Bronchial epithelial cell (primary cell): ENCODE measurements at regions not wholly inside any gene's neighbourhood (a gene's known extent, or its start where the extent isn't known, plus 50 kb on each side); places are given as distances from the start of the nearest gene placed in this dataset.

Source experiments
- DNase-seq: peaks from one replicate; pipeline ENCODE4 v3.0.0-alpha.2; 2010; ENCODE audit warnings: low read depth
- FAIRE-seq: peaks from 2 replicates; lab custom pipeline; 2011; peaks lifted over from hg19 to GRCh38; lab: Jason Lieb, UNC
- H3K27me3 ChIP-seq: 2 replicates; pipeline ENCODE4 v1.5.1; 2011; ENCODE audit warnings: low read length; ENCODE audit not compliant: control insufficient read depth, insufficient read depth
- H3K36me3 ChIP-seq: 2 replicates; pipeline ENCODE4 v1.5.1; 2011; ENCODE audit warnings: low read length; ENCODE audit not compliant: control insufficient read depth, insufficient read depth
- H3K4me3 ChIP-seq: 2 replicates; pipeline ENCODE4 v1.5.1; 2011; ENCODE audit warnings: mild to moderate bottlenecking, low read depth, low read length, control low read depth
- TF ChIP-seq, protein P1 (sequence below): IDR thresholded peaks from 2 replicates; pipeline ENCODE4 v1.5.1; 2011; ENCODE audit warnings: mild to moderate bottlenecking, moderate library complexity, low read length, control low read depth, inconsistent platforms; ENCODE audit not compliant: insufficient read depth, severe bottlenecking

GRCh38 chr12:77273898-77274297, 208.5 kb upstream of the E2F7 start:
- TF ChIP-seq, protein P1, sequence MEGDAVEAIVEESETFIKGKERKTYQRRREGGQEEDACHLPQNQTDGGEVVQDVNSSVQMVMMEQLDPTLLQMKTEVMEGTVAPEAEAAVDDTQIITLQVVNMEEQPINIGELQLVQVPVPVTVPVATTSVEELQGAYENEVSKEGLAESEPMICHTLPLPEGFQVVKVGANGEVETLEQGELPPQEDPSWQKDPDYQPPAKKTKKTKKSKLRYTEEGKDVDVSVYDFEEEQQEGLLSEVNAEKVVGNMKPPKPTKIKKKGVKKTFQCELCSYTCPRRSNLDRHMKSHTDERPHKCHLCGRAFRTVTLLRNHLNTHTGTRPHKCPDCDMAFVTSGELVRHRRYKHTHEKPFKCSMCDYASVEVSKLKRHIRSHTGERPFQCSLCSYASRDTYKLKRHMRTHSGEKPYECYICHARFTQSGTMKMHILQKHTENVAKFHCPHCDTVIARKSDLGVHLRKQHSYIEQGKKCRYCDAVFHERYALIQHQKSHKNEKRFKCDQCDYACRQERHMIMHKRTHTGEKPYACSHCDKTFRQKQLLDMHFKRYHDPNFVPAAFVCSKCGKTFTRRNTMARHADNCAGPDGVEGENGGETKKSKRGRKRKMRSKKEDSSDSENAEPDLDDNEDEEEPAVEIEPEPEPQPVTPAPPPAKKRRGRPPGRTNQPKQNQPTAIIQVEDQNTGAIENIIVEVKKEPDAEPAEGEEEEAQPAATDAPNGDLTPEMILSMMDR, result no peak
- Histone ChIP-seq H3K4me3 (no peak overlapping the region), H3K27me3 (no peaks in the 10 kb centered on the region), H3K36me3 (no peaks in the 10 kb centered on the region)
- FAIRE-seq, result no peak
- no peak for DNase-seq

- Histone ChIP-seq H3K27me3 (no peaks in the 10 kb centered on the region), H3K36me3 (no peaks in the 10 kb centered on the region), H3K4me3 (no peak overlapping the region)
- TF ChIP-seq, protein P1, result no peak
- DNase-seq (no peak), FAIRE-seq (no peak)
Measured at GRCh38 chr12:77256956-77257355, 191.6 kb upstream of the E2F7 start.

DNA sequence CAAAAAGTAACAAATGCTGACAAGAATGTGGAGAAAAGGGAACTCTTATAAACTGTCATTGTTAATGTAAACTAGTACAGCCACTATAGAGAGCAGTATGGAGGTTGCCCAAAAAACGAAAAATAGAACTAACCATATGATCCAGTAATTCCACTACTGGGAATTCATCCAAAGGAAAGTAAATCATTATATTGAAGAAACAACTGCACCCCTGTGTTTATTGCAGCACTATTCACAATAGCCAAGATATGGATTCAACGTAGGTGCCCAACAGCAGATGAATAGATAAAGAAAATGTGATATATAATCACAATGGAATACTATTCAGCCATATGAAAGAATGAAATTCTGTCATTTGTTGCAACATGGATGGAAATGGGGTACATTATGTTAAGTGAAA, 188.0 kb upstream of the E2F7 start:
- Histone ChIP-seq H3K4me3 (no peak overlapping the region), H3K36me3 (no peaks in the 10 kb centered on the region), H3K27me3 (peaks cover 2% of the 10 kb centered on the region)
- FAIRE-seq, result no peak
- DNase-seq, result no peak
- TF ChIP-seq, protein P1, result no peak

DNA sequence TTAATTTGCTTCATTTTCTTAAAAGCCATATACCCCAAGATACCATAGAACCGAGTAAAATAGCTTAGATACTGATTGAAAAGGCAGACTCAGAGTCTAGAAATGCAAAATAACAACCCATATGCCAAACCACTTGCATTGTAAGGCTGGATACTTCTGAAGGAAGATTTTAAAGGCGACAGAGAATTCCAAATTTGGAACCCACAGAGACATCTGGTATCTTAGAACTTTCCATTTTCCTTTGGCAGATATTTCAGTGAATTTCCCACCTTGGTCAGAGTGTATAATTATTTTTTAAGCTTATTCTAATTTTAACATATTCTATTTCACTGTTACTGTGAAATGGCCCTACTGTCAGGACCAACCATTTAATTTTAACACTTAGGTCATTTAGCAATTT, 186.4 kb upstream of the E2F7 start:
- DNase-seq (no peak), FAIRE-seq (no peak)
- peaks cover 2% of the 10 kb centered on the region for H3K27me3 ChIP-seq
- H3K36me3 ChIP-seq, result no peaks in the 10 kb centered on the region
- H3K4me3 ChIP-seq, result no peak overlapping the region
- TF ChIP-seq, protein P1, result no peak

DNA sequence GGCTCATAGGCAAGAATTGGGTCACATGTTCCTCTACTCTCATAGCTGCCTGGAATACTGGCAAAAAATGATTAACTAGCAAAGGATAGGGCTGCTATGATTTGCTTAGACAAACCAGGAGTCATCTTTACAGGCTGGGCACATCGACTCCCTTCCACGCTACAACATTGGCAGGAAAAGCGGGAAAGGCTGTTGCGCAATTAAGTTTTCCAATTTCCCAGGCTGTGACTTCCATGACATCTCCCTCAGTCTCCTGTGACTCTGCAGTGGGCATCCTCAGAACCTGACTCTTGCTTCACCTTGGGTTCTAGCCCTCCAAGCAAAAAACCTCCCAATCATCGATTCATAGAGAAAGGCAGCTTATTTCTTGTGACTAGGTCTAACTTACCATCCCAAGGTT, 184.5 kb upstream of the E2F7 start:
- DNase-seq (no peak), FAIRE-seq (no peak)
- H3K36me3 ChIP-seq, result no peaks in the 10 kb centered on the region
- peaks cover 2% of the 10 kb centered on the region for H3K27me3 ChIP-seq
- no peak overlapping the region for H3K4me3 ChIP-seq
- TF ChIP-seq, protein P1, result no peak

GRCh38 chr12:77248036-77248435, 182.7 kb upstream of the E2F7 start:
- no peak for FAIRE-seq
- TF ChIP-seq, protein P1, result no peak
- H3K36me3 ChIP-seq, result no peaks in the 10 kb centered on the region

More at GRCh38 chr12:77248036-77248435, 182.7 kb upstream of the E2F7 start:
- Histone ChIP-seq H3K27me3 (peaks cover 2% of the 10 kb centered on the region), H3K4me3 (no peak overlapping the region)
- DNase-seq, result no peak
